NCI-H1417 (cell line): ENCODE measurements at regions not wholly inside any gene's neighbourhood (a gene's known extent, or its start where the extent isn't known, plus 50 kb on each side); places are given as distances from the start of the nearest gene placed in this dataset.
"Not testable (repeated sequence)": the region's sequence is repeated elsewhere in the genome, so short reads cannot be mapped to it uniquely, and the experiment has no call there.

Source experiments
- DNase-seq, 3 experiments: peaks; one replicate each; lab custom pipeline; 2025; lab: John Stamatoyannopoulos, UW

GRCh38 chr3:32042867-32043266 is 61.3 kb downstream of the ZNF860 start:
- DNase-seq: not testable (repeated sequence)

GRCh38 chr3:32045091-32045915 is 61.1 kb upstream of the GPD1L start:
- peak in 1 of 3 experiments; percentile 51 for DNase-seq

- no peak for DNase-seq
Observed at GRCh38 chr3:32046102-32046501, 60.3 kb upstream of the GPD1L start.

- no peak for DNase-seq
Observed at GRCh38 chr3:32048487-32049182, 57.8 kb upstream of the GPD1L start.

- no peak for DNase-seq
Observed at GRCh38 chr3:32049916-32050315, 56.5 kb upstream of the GPD1L start.

GRCh38 chr3:32052230-32052629 is 54.2 kb upstream of the GPD1L start:
- DNase-seq: not testable (repeated sequence)

- DNase-seq: not testable (repeated sequence)
Observed at GRCh38 chr3:32052851-32053250, 53.6 kb upstream of the GPD1L start.

GRCh38 chr3:32056559-32057290 is 49.7 kb upstream of the GPD1L start:
- no peak for DNase-seq
